DOHH2 (cell line): ENCODE measurements at regions not wholly inside any gene's neighbourhood (a gene's known extent, or its start where the extent isn't known, plus 50 kb on each side); places are given as distances from the start of the nearest gene placed in this dataset.

Source experiments
- EZH2phosphoT487 ChIP-seq: fragments of 200-600 bp; sonication (generic); IDR thresholded peaks from 2 replicates; pipeline ENCODE4 v1.6.1; 2017; ENCODE audit warnings: borderline replicate concordance, mild to moderate bottlenecking, antibody characterized with exemption, low read length, moderate library complexity, mixed read lengths
- TF ChIP-seq, protein P1 (sequence below): fragments of 200-600 bp; sonication (generic); IDR thresholded peaks from one replicate; pipeline ENCODE4 v1.5.1; 2014; ENCODE audit warnings: antibody characterized with exemption, mild to moderate bottlenecking, low read depth, low read length; ENCODE audit not compliant: poor library complexity, severe bottlenecking

DNA sequence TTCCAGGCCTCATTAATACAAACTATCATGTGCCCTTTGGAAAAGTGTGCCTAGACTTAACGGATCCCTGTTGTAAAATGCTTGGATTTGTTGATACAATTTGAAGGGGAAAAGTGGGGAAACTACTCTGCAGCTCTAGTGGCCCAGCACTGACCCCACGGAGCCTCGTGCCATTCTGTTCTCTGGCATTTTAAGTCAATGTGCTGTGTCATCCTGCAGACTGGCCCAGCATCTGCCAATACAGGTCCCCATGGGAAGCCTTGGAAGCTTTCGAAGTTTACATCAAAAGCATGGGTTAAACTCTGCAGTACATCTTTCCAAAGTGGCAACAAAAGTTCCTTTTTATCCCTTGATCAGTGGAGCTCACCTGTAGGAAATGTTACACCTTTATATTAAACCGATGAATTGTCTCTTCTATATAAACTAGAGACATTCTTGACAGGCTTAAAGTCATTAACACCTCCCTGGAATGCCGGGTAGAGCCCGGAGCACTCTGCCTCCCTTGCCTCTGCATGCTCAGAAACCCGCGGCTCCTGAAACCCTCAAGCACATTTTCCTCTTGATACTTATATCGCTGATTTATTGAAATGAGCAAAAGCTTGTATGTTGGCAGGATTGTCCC lies 596.0 kb upstream of the ADAMTS16 start:
- TF ChIP-seq, protein P1, sequence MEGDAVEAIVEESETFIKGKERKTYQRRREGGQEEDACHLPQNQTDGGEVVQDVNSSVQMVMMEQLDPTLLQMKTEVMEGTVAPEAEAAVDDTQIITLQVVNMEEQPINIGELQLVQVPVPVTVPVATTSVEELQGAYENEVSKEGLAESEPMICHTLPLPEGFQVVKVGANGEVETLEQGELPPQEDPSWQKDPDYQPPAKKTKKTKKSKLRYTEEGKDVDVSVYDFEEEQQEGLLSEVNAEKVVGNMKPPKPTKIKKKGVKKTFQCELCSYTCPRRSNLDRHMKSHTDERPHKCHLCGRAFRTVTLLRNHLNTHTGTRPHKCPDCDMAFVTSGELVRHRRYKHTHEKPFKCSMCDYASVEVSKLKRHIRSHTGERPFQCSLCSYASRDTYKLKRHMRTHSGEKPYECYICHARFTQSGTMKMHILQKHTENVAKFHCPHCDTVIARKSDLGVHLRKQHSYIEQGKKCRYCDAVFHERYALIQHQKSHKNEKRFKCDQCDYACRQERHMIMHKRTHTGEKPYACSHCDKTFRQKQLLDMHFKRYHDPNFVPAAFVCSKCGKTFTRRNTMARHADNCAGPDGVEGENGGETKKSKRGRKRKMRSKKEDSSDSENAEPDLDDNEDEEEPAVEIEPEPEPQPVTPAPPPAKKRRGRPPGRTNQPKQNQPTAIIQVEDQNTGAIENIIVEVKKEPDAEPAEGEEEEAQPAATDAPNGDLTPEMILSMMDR = no peak
- TF ChIP-seq EZH2phosphoT487 = no peak
